ENCODE measurements at regions not wholly inside any gene's neighbourhood (a gene's known extent, or its start where the extent isn't known, plus 50 kb on each side); places are given as distances from the start of the nearest gene placed in this dataset.
A peak's percentile ranks its signal among the peaks of the same experiment; 100 is the strongest.

DNA sequence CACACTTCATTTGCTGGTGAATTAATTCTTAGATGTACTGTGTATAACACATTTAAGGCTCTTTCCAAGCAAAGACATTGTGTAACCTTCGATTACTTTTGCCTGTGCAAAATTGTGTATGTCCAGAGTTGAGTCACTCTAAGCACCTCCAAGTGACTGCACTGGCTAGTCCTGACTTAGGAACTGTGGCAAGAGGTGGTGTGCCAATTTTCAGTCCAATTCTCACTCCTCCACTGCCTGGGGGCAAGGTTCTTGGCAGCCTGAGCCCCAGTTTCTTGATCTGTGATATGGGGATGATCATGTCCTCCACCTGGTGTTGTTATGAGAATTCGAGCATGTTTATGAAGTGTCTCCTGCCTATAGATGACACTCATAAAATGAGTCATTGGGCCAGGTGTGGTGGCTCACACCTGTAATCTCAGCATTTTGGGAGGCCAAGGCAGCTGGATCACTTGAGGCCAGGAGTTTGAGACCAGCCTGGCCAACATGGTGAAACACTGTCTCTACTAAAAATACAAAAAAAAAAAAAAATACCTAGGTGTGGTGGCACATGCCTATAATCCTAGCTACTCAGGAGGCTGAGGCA is 105.3 kb upstream of the CDYL start:
- TF ChIP-seq CTCF (IDR thresholded peaks at IDR 0.05; ENCODE audit: insufficient read depth, low read depth, low read length), result no peak
- no peak overlapping the region for H3K4me3 ChIP-seq (ENCODE audit: low read depth, low read length)
- DNase-seq (ENCODE audit: low read depth), result no peak

DNA sequence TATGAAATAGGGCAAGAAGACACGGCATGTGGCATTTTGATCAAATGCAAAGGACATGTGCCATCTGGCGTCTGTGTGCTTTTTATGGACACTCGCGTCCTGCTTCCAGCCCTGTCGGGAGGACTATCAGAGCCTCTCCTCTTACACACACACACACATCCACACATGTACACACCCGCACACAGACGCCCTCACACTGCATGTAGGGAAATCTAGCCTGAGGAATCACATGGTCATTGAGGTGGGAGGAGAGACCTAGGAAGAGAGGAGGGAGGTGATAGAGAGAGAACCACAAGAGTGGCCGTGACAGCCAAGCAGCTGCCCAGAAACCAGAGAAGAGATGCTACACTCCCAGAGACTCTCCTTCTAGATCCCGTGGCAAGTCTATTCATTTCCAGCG is 105.9 kb upstream of the CDYL start:
- TF ChIP-seq CTCF (IDR thresholded peaks at IDR 0.05; ENCODE audit: insufficient read depth, low read depth, low read length), result no peak
- no peak for DNase-seq (ENCODE audit: low read depth)
- no peak overlapping the region for H3K4me3 ChIP-seq (ENCODE audit: low read depth, low read length)

GRCh38 chr6:4668271-4669179 is 107.7 kb upstream of the CDYL start:
- H3K4me3 ChIP-seq (ENCODE audit: low read depth, low read length), result no peak overlapping the region
- no peak for TF ChIP-seq CTCF (IDR thresholded peaks at IDR 0.05; ENCODE audit: insufficient read depth, low read depth, low read length)
- peak; percentile 41 for DNase-seq (ENCODE audit: low read depth)

DNA sequence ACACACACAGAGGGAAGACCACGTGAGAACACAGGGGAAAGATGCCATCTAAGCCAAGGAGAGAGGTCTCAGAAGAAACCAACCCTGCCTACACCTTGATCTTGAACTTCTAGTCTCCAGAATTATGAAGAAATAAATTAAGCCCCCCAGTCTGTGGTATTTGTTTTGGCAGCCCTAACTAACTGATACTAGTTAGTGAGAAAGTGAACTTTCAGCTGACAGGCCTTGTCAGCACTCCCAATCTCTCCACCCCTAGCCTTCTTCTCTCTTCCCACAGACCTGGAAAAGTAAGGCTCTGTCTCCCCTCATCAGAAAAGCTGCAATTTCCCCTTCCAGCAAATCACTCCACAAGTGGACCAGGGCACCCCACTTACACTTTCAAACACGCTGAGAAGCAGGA is 108.6 kb upstream of the CDYL start:
- no peak for TF ChIP-seq CTCF (IDR thresholded peaks at IDR 0.05; ENCODE audit: insufficient read depth, low read depth, low read length)
- no peak for DNase-seq (ENCODE audit: low read depth)
- no peak overlapping the region for H3K4me3 ChIP-seq (ENCODE audit: low read depth, low read length)

- no peak for DNase-seq (ENCODE audit: low read depth)
- TF ChIP-seq CTCF (IDR thresholded peaks at IDR 0.05; ENCODE audit: insufficient read depth, low read depth, low read length), result no peak
- no peak overlapping the region for H3K4me3 ChIP-seq (ENCODE audit: low read depth, low read length)
Observed at GRCh38 chr6:4666886-4667513, 109.2 kb upstream of the CDYL start.

DNA sequence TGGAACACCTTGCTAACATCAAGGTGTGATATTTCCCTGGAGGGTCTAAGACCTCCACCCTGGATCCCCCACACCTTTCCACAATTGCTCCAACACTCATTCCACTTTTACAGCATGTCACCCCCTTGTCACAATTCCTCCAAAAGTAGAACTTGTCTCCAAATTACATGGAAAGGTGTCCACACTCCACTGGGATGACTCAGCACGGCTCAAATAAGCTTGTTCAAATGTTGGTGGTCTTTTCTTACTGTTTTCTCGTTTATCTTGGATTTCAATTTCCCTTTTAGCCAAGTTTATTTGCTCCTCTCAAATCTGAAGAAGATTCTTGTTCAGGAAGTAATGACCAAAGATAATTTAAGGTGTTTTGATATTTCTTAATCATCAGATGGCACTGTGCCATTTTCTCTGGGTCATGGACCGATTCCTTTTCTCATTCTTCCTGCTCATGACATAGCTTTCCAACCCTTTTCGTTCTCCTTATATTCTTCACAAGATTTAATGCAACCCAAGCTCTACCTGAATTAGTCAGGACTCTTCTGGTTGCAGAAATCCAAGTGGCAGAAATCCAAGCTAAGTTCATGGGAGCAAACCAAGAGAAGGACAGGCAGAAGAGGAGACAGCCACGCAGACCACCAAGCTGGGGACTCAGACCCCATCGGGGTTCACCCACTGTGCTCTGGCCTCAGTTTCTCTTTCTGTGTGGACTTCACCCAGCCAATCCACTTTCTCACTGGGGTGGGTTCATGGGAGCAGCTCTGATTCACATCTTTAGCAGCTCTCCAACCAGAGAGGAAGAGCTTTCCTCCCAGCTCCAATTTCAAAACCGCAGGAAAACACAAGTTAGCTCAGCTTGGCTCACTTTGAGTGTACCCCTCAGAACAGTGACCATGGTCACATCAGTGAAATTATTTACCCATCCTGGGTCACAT is 110.5 kb upstream of the CDYL start:
- DNase-seq (ENCODE audit: low read depth), result peak; percentile 43

More for the DNA sequence above, 110.5 kb upstream of the CDYL start:
- no peak overlapping the region for H3K4me3 ChIP-seq (ENCODE audit: low read depth, low read length)
- TF ChIP-seq CTCF (IDR thresholded peaks at IDR 0.05; ENCODE audit: insufficient read depth, low read depth, low read length), result no peak

Data from fibroblast of villous mesenchyme (primary cell).